Kidney (tissue), 13 donors: ENCODE measurements at regions not wholly inside any gene's neighbourhood (a gene's known extent, or its start where the extent isn't known, plus 50 kb on each side); places are given as distances from the start of the nearest gene placed in this dataset.

Experiments used
- DNase-seq, 5 donors: peaks; one replicate each; pipeline ENCODE4 v3.0.0-alpha.2; 2013 to 2020
- FAIRE-seq: peaks from 2 replicates; lab custom pipeline; 2012; peaks lifted over from hg19 to GRCh38; lab: Jason Lieb, UNC
- H3K27ac ChIP-seq, 2 donors: one replicate each; pipeline ENCODE4 v1.7.0; 2013; ENCODE audit warnings: low read depth in 2 of 2, low read length in 2 of 2, inconsistent platforms in 1 of 2
- H3K27me3 ChIP-seq: one replicate; pipeline ENCODE4 v1.7.1; 2013; ENCODE audit warnings: low read length, inconsistent platforms; ENCODE audit not compliant: control insufficient read depth, insufficient read depth
- H3K36me3 ChIP-seq, 3 donors: one replicate each; pipeline versions ENCODE4 v1.7.0 to v1.7.1; 2013; ENCODE audit warnings: low read length in 3 of 3, control low read depth in 1 of 3, inconsistent platforms in 1 of 3; ENCODE audit not compliant: insufficient read depth in 3 of 3, control insufficient read depth in 2 of 3
- H3K4me1 ChIP-seq, 3 donors: one replicate each; pipeline versions ENCODE4 v1.7.0 to v1.7.1; 2013; ENCODE audit warnings: low read length in 3 of 3, inconsistent platforms in 1 of 3, low read depth in 1 of 3; ENCODE audit not compliant: control insufficient read depth in 2 of 3, insufficient read depth in 2 of 3
- H3K4me3 ChIP-seq, 3 donors: one replicate each; pipeline versions ENCODE4 v1.7.0 to v1.8.1; 2013; ENCODE audit warnings: low read length in 3 of 3, control low read depth in 1 of 3, inconsistent platforms in 1 of 3
- H3K9ac ChIP-seq, 3 donors: one replicate each; pipeline versions ENCODE4 v1.7.0 to v1.7.1; 2013; ENCODE audit warnings: low read length in 3 of 3, control low read depth in 1 of 3, inconsistent platforms in 1 of 3
- H3K9me3 ChIP-seq, 3 donors: one replicate each; pipeline versions ENCODE4 v1.7.0 to v1.7.1; 2013; ENCODE audit warnings: low read length in 3 of 3, control low read depth in 1 of 3, inconsistent platforms in 1 of 3; ENCODE audit not compliant: control insufficient read depth in 2 of 3, insufficient read depth in 1 of 3
- CTCF ChIP-seq: IDR thresholded peaks from 3 replicates; pipeline ENCODE4 v1.5.1; 2012; ENCODE audit warnings: mild to moderate bottlenecking, moderate library complexity, borderline replicate concordance; ENCODE audit not compliant: insufficient read depth; ENCODE audit errors: extremely low read depth
- intact Hi-C: fragments of 100-400 bp; cut with DNase I; formaldehyde crosslinking; loops from one replicate; pipeline ENCODE4 v1.11.1; 2022
- donor health status: control.
- donor health status: control.
- donor health status: control.
- donor health status: control.
- donor health status: control.
- donor health status: DM: yes; HTN: yes; CAD: no.
- donor health status: Normal renal cell carcinoma (clear cell type).

GRCh38 chr2:52897511-52898044 lies 870.0 kb upstream of the CHAC2 start:
- H3K27ac ChIP-seq, result no peak overlapping the region
- H3K27me3 ChIP-seq, result no peaks in the 10 kb centered on the region
- no peak overlapping the region for H3K9ac ChIP-seq
- no peak overlapping the region for H3K4me3 ChIP-seq
- DNase-seq, result no peak
- TF ChIP-seq CTCF, result no peak
- no peak for FAIRE-seq
- no peaks in the 10 kb centered on the region for H3K4me1 ChIP-seq
- no peaks in the 10 kb centered on the region for H3K9me3 ChIP-seq
- no peaks in the 10 kb centered on the region for H3K36me3 ChIP-seq
- intact Hi-C loops, result no loop called here

GRCh38 chr2:52895726-52896340 lies 871.8 kb upstream of the CHAC2 start:
- intact Hi-C loops, result no loop called here
- no peak for TF ChIP-seq CTCF
- no peak overlapping the region for H3K27ac ChIP-seq
- DNase-seq (no peak), FAIRE-seq (no peak)
- no peaks in the 10 kb centered on the region for H3K36me3 ChIP-seq
- H3K4me1 ChIP-seq, result no peaks in the 10 kb centered on the region
- no peaks in the 10 kb centered on the region for H3K27me3 ChIP-seq
- no peak overlapping the region for H3K4me3 ChIP-seq
- no peaks in the 10 kb centered on the region for H3K9me3 ChIP-seq
- no peak overlapping the region for H3K9ac ChIP-seq

- Histone ChIP-seq H3K27me3 (no peaks in the 10 kb centered on the region), H3K9ac (no peak overlapping the region), H3K36me3 (no peaks in the 10 kb centered on the region), H3K4me1 (no peaks in the 10 kb centered on the region), H3K27ac (no peak overlapping the region), H3K9me3 (no peaks in the 10 kb centered on the region), H3K4me3 (no peak overlapping the region)
- DNase-seq (no peak), FAIRE-seq (no peak)
- TF ChIP-seq CTCF, result no peak
- intact Hi-C loops, result no loop called here
Observed at GRCh38 chr2:52886556-52886955, 881.0 kb upstream of the CHAC2 start.
